ENCODE measurements at regions not wholly inside any gene's neighbourhood (a gene's known extent, or its start where the extent isn't known, plus 50 kb on each side); places are given as distances from the start of the nearest gene placed in this dataset.

- DNase-seq (ENCODE audit: low spot score) = no peak
These were observed 137.3 kb downstream of the TWIST2 start for GRCh38 chr2:238985041-238985729.

GRCh38 chr2:238985931-238986446, 138.1 kb downstream of the TWIST2 start:
- DNase-seq (ENCODE audit: low spot score) = no peak

GRCh38 chr2:238986491-238987351, 138.8 kb downstream of the TWIST2 start:
- DNase-seq (ENCODE audit: low spot score) = no peak

- no peak for DNase-seq (ENCODE audit: low spot score)
These were observed 139.6 kb downstream of the TWIST2 start for GRCh38 chr2:238987352-238987981.

- DNase-seq (ENCODE audit: low spot score) = no peak
These were observed 140.2 kb downstream of the TWIST2 start for GRCh38 chr2:238988105-238988504.

- no peak for DNase-seq (ENCODE audit: low spot score)
These were observed 140.9 kb downstream of the TWIST2 start for GRCh38 chr2:238988752-238989151.

- DNase-seq (ENCODE audit: low spot score) = no peak
These were observed 141.6 kb downstream of the TWIST2 start for GRCh38 chr2:238989484-238989883.

- DNase-seq (ENCODE audit: low spot score) = no peak
These were observed 146.5 kb downstream of the TWIST2 start for GRCh38 chr2:238994432-238994831.

- no peak for DNase-seq (ENCODE audit: low spot score)
These were observed 147.0 kb downstream of the TWIST2 start for GRCh38 chr2:238994876-238995275.

GRCh38 chr2:238995634-238996033, 147.7 kb downstream of the TWIST2 start:
- DNase-seq (ENCODE audit: low spot score) = no peak

- DNase-seq (ENCODE audit: low spot score) = no peak
These were observed 148.6 kb downstream of the TWIST2 start for GRCh38 chr2:238996331-238997136.

- no peak for DNase-seq (ENCODE audit: low spot score)
These were observed 149.2 kb downstream of the TWIST2 start for GRCh38 chr2:238997137-238997390.

- DNase-seq (ENCODE audit: low spot score) = no peak
These were observed 149.8 kb downstream of the TWIST2 start for GRCh38 chr2:238997684-238998083.

Measured in CD4-positive, alpha-beta T cell treated with Interleukin-2 at 100 ng/mL for 4 hours (primary cell).